ENCODE measurements at regions not wholly inside any gene's neighbourhood (a gene's known extent, or its start where the extent isn't known, plus 50 kb on each side); places are given as distances from the start of the nearest gene placed in this dataset.

DNA sequence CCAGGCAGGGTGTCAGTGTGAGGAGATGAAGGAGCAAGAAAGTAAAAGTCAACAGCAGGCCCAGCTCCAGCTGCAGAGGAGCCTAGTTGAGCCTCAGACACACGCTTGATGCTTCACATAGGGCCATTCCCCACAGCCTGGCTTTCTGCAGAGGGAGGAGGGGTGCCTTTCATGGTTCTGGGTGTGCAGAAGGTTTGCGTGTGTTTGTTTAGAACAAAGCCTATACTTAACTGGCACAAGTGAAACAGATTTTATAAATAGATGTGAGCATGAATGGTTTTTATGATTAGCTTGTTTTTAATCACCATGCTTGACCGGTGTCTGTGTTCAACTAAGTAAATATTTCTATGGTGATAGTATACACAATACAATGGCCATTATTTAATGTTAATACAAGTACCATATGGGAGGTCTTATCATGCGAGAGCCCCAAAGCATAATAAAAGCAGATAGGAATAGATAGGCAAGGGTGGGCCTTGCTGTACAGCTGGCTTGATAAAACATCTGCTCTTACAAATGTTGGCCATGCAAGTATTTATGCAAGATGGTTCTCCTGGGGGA is 290.2 kb downstream of the ETS1 start:
- TF ChIP-seq, protein P1, sequence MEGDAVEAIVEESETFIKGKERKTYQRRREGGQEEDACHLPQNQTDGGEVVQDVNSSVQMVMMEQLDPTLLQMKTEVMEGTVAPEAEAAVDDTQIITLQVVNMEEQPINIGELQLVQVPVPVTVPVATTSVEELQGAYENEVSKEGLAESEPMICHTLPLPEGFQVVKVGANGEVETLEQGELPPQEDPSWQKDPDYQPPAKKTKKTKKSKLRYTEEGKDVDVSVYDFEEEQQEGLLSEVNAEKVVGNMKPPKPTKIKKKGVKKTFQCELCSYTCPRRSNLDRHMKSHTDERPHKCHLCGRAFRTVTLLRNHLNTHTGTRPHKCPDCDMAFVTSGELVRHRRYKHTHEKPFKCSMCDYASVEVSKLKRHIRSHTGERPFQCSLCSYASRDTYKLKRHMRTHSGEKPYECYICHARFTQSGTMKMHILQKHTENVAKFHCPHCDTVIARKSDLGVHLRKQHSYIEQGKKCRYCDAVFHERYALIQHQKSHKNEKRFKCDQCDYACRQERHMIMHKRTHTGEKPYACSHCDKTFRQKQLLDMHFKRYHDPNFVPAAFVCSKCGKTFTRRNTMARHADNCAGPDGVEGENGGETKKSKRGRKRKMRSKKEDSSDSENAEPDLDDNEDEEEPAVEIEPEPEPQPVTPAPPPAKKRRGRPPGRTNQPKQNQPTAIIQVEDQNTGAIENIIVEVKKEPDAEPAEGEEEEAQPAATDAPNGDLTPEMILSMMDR (IDR thresholded peaks at IDR 0.05), result no peak
- no peak for TF ChIP-seq NRF1 (IDR thresholded peaks at IDR 0.05; ENCODE audit: low read depth, low read length)
- TF ChIP-seq GABPA (IDR thresholded peaks at IDR 0.05; ENCODE audit: low read depth), result no peak
- TF ChIP-seq YY1 (IDR thresholded peaks at IDR 0.05; ENCODE audit: low read depth), result no peak
- TF ChIP-seq USF1 (IDR thresholded peaks at IDR 0.05; ENCODE audit: borderline replicate concordance, low read depth), result no peak
- no peak for TF ChIP-seq JUND (IDR thresholded peaks at IDR 0.05)
- TF ChIP-seq, protein P2, sequence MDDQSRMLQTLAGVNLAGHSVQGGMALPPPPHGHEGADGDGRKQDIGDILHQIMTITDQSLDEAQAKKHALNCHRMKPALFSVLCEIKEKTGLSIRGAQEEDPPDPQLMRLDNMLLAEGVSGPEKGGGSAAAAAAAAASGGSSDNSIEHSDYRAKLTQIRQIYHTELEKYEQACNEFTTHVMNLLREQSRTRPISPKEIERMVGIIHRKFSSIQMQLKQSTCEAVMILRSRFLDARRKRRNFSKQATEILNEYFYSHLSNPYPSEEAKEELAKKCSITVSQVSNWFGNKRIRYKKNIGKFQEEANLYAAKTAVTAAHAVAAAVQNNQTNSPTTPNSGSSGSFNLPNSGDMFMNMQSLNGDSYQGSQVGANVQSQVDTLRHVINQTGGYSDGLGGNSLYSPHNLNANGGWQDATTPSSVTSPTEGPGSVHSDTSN (IDR thresholded peaks at IDR 0.05), result no peak
- TF ChIP-seq SIN3A (IDR thresholded peaks at IDR 0.05; ENCODE audit: borderline replicate concordance, low read depth, low read length), result no peak
- no peak for TF ChIP-seq EZH2phosphoT487 (IDR thresholded peaks at IDR 0.05; ENCODE audit: borderline replicate concordance, low read depth)
- no peak for TF ChIP-seq POLR2AphosphoS5 (IDR thresholded peaks at IDR 0.05; ENCODE audit: low read depth, low read length)
- no peak for TF ChIP-seq RCOR1 (IDR thresholded peaks at IDR 0.05; ENCODE audit: low read length)

Measured in SK-N-SH (cell line).